Breast epithelium (tissue), 4 donors: ENCODE measurements at regions not wholly inside any gene's neighbourhood (a gene's known extent, or its start where the extent isn't known, plus 50 kb on each side); places are given as distances from the start of the nearest gene placed in this dataset.

Source experiments
- DNase-seq, 2 donors: peaks; one replicate each; pipeline ENCODE4 v3.0.0-alpha.2; 2019; ENCODE audit warnings: low spot score in 2 of 2
- H3K27ac ChIP-seq, 2 donors: fragments of 200-600 bp; sonication (generic) in 1 of 2; one replicate each; pipeline ENCODE4 v1.5.1; 2016 to 2019; ENCODE audit warnings: mild to moderate bottlenecking in 1 of 2
- H3K27me3 ChIP-seq, 2 donors: fragments of 200-600 bp; sonication (generic) in 1 of 2; one replicate each; pipeline versions ENCODE4 v1.5.1 to v1.6.0; 2017 to 2019; ENCODE audit warnings: control low read depth in 1 of 2, mild to moderate bottlenecking in 1 of 2
- H3K36me3 ChIP-seq: fragments of 200-600 bp; one replicate; pipeline ENCODE4 v1.5.1; 2019
- H3K4me1 ChIP-seq, 2 donors: fragments of 200-600 bp; sonication (generic); one replicate each; pipeline ENCODE4 v1.5.1; 2016 to 2019; ENCODE audit warnings: control low read depth in 1 of 2
- H3K4me3 ChIP-seq, 3 donors: fragments of 200-600 bp; sonication (generic); 1 replicate in 2 of 3; 2 replicates in 1 of 3; pipeline ENCODE4 v1.5.1; 2016 to 2019; ENCODE audit warnings: mild to moderate bottlenecking in 3 of 3, moderate library complexity in 2 of 3
- H3K9me3 ChIP-seq, 2 donors: fragments of 200-600 bp; sonication (generic) in 1 of 2; one replicate each; pipeline ENCODE4 v1.5.1; 2016 to 2019; ENCODE audit warnings: control low read depth in 1 of 2
- POLR2A ChIP-seq: fragments of 450-650 bp; IDR thresholded peaks from one replicate; pipeline ENCODE4 v1.6.1; 2016; ENCODE audit warnings: antibody characterized with exemption, mild to moderate bottlenecking, moderate library complexity
- POLR2AphosphoS5 ChIP-seq, 3 donors: sonication (generic); formaldehyde crosslinking; IDR thresholded peaks; one replicate each; pipeline ENCODE4 v1.6.1; 2017; ENCODE audit warnings: antibody characterized with exemption in 3 of 3
- intact Hi-C: fragments of 100-400 bp; cut with DNase I; formaldehyde crosslinking; loops from one replicate; pipeline ENCODE4 v1.15.1; 2023; ENCODE audit warnings: low total_unique reads
- TF ChIP-seq, protein P1 (sequence below), 3 donors: fragments of 450-650 bp; IDR thresholded peaks; one replicate each; pipeline ENCODE4 v1.5.1; 2016 to 2017; ENCODE audit warnings: antibody characterized with exemption in 3 of 3, mild to moderate bottlenecking in 3 of 3, moderate library complexity in 3 of 3

DNA sequence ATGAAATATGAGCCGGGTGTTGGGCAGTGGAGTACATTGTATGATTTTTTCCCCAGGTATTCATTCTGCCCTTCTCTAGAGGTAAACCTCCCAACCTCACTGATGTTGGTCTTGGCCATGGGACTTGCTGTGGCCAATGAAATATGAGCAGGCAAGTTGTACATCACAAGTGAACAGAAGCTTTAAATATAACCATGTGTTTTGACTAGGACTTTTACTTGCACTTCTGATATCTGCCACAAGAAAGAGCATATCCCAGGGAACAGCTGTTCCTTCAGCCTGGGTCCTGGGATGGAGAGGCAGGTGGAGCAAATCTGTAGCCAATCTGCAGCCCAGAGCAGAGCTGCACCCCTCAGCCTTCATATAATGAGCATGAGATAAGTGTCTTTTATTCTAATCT is 109.8 kb upstream of the PALS2 start:
- Histone ChIP-seq H3K36me3 (no peaks in the 10 kb centered on the region), H3K4me1 (no peaks in the 10 kb centered on the region), H3K27me3 (no peaks in the 10 kb centered on the region), H3K4me3 (no peak overlapping the region), H3K27ac (no peak overlapping the region), H3K9me3 (no peaks in the 10 kb centered on the region)
- no peak for DNase-seq
- intact Hi-C loops = no loop called here
- TF ChIP-seq POLR2A (no peak), POLR2AphosphoS5 (IDR thresholded peaks at IDR 0.05) (no peak)
- TF ChIP-seq, protein P1, sequence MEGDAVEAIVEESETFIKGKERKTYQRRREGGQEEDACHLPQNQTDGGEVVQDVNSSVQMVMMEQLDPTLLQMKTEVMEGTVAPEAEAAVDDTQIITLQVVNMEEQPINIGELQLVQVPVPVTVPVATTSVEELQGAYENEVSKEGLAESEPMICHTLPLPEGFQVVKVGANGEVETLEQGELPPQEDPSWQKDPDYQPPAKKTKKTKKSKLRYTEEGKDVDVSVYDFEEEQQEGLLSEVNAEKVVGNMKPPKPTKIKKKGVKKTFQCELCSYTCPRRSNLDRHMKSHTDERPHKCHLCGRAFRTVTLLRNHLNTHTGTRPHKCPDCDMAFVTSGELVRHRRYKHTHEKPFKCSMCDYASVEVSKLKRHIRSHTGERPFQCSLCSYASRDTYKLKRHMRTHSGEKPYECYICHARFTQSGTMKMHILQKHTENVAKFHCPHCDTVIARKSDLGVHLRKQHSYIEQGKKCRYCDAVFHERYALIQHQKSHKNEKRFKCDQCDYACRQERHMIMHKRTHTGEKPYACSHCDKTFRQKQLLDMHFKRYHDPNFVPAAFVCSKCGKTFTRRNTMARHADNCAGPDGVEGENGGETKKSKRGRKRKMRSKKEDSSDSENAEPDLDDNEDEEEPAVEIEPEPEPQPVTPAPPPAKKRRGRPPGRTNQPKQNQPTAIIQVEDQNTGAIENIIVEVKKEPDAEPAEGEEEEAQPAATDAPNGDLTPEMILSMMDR (IDR thresholded peaks at IDR 0.05) = no peak

DNA sequence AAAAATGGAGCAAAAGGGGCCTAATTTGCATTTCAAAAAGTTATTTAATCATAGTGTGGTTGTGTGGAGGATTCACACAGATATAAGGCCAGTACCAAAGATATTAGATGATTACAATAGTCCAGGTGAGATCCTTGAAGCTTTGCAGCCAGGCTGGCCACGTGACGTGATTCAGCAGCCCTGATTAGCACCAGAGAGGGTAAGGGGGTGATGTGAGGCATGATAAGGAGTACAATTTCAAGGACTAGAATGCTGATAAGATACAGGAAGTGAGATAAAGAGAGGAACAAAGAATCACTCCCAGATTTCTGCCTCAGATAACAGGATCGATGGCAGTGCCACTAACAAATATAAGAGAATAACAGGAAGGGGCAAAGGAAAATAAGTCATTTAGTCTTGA is 108.4 kb upstream of the PALS2 start:
- no peak for DNase-seq
- intact Hi-C loops = no loop called here
- Histone ChIP-seq H3K4me1 (no peaks in the 10 kb centered on the region), H3K27me3 (no peaks in the 10 kb centered on the region), H3K27ac (no peak overlapping the region), H3K9me3 (no peaks in the 10 kb centered on the region), H3K36me3 (no peaks in the 10 kb centered on the region), H3K4me3 (no peak overlapping the region)
- TF ChIP-seq POLR2A (no peak), POLR2AphosphoS5 (IDR thresholded peaks at IDR 0.05) (no peak)
- TF ChIP-seq, protein P1 (IDR thresholded peaks at IDR 0.05) = no peak

DNA sequence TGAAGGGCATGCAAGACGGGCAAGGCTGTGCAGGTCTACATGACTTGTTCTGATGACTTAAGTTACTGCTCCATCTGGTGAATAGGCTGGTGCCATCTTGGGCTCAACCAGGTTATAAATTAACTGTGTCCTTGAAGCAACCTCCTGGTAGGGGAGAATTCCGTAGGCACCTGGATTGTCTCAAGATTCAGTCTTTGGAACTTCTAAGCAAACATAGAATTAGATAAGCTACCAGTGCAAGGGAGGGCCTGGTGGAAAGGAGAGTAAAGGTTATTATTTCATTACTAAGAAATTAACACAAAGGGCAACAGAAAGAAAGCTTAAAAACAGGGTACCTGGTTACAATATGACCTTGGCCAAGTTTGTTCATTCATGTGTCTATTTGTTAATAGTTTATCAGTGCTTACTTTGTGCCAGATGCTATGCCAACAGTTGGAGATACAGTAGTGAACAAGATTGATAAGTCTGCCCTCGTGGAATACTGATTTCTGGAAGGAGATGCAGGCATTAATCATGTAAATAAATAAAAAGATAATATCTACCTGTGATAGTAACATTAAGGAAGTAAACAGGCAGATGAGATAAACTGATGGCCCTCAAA is 107.0 kb upstream of the PALS2 start:
- DNase-seq = no peak
- Histone ChIP-seq H3K36me3 (no peaks in the 10 kb centered on the region), H3K4me1 (no peaks in the 10 kb centered on the region), H3K4me3 (no peak overlapping the region), H3K27ac (no peak overlapping the region), H3K9me3 (no peaks in the 10 kb centered on the region), H3K27me3 (no peaks in the 10 kb centered on the region)
- TF ChIP-seq, protein P1 (IDR thresholded peaks at IDR 0.05) = no peak
- TF ChIP-seq POLR2AphosphoS5 (IDR thresholded peaks at IDR 0.05) (no peak), POLR2A (no peak)
- intact Hi-C loops = no loop called here

DNA sequence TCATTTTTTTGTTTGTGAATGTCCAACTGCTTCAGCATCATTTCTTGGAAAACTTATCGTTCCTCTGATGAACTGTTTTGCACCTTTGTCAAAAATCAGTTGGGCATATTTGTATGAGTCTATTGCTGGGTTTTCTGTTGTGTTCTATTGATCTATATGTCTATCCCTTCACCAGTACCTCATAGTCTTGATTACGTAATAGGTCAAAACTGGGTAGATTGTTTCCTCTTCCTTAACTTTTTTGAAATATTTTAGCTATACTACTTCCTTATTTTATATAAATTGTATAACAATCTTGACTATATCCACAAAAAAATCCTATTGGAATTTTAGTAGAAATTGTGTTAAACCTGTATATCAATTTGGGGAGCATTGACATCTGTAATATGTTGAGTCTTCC is 104.1 kb upstream of the PALS2 start:
- H3K27ac ChIP-seq = no peak overlapping the region
- H3K4me1 ChIP-seq = no peaks in the 10 kb centered on the region
- DNase-seq = no peak
- intact Hi-C loops = no loop called here
- H3K4me3 ChIP-seq = no peak overlapping the region
- no peaks in the 10 kb centered on the region for H3K27me3 ChIP-seq
- H3K36me3 ChIP-seq = no peaks in the 10 kb centered on the region
- H3K9me3 ChIP-seq = no peaks in the 10 kb centered on the region
- TF ChIP-seq POLR2A (no peak), POLR2AphosphoS5 (IDR thresholded peaks at IDR 0.05) (no peak)

DNA sequence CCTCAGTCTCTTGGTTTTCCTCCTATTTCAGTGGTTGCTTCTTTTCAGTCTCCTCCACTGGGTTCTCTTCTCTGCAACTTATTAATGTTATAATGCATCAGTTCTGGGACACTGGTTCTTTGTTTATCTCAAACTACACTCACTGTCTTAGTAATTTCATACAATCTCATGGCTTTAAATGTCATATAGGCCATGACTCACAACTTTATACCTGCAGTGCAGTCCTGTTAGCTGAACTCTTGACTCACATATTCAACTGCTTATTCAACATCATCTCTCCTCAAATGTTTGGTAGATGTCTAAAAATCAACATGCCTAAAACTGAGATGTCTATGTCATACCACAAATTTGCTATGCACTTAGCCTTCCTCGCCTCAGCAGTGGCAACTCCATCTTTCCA is 101.2 kb upstream of the PALS2 start:
- H3K4me3 ChIP-seq = no peak overlapping the region
- no peak for TF ChIP-seq POLR2AphosphoS5 (IDR thresholded peaks at IDR 0.05)

DNA sequence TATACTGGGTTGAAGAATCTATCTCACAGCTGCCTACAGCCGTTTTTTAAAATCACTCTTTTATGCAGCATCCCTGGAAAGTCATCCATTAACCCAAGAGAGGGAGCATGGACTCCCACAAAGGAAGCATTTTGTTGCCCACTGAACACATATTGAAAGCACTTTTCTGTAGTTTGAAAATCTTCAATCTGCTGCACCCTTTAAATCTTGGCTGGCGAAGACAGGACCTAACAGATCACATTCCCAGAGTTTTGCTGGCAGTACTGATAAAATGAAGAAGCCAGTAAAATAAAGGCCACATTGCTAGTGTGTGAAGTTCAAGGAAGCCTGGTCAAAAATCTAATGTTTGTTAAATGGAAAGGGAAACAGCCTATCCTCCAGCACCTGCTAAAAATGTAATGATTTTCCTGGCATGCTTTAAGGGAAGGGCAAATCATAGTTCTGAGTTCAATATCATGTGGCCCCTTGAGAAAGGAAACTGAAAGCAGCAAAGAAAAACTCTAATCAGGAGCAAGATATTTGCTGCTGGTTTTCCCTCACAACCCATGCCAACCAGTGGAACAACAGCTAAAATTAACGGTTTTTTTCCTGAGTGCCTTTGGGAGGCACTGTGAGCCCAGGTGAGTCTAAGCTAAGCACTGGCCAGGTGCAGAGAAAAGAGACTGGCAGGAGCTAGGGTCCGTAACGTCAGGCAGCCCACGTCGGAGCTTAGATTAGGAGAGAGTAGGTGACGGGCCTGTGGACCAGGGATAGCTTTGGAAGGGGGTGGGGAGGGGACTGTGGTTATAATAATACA is 97.9 kb upstream of the PALS2 start:
- H3K36me3 ChIP-seq = no peaks in the 10 kb centered on the region
- H3K27me3 ChIP-seq = no peaks in the 10 kb centered on the region
- no peaks in the 10 kb centered on the region for H3K9me3 ChIP-seq
- intact Hi-C loops = no loop called here
- no peak for DNase-seq
- TF ChIP-seq POLR2A (no peak), POLR2AphosphoS5 (IDR thresholded peaks at IDR 0.05) (no peak)
- TF ChIP-seq, protein P1 (IDR thresholded peaks at IDR 0.05) = no peak
- no peaks in the 10 kb centered on the region for H3K4me1 ChIP-seq
- H3K4me3 ChIP-seq = no peak overlapping the region
- H3K27ac ChIP-seq = peak overlapping the region in 1 of 2 donors; percentile 27

More for the DNA sequence above, 101.2 kb upstream of the PALS2 start:
- Histone ChIP-seq H3K9me3 (no peaks in the 10 kb centered on the region), H3K27ac (no peak overlapping the region), H3K36me3 (no peaks in the 10 kb centered on the region), H3K4me1 (no peaks in the 10 kb centered on the region), H3K27me3 (no peaks in the 10 kb centered on the region)
- DNase-seq = no peak
- intact Hi-C loops = no loop called here
